22Rv1 (cell line): ENCODE measurements at regions not wholly inside any gene's neighbourhood (a gene's known extent, or its start where the extent isn't known, plus 50 kb on each side); places are given as distances from the start of the nearest gene placed in this dataset.

Source experiments
- H3K27ac ChIP-seq: fragments of 450-650 bp; 2 replicates; pipeline ENCODE4 v1.5.1; 2017
- CTCF ChIP-seq: fragments of 450-650 bp; IDR thresholded peaks from 2 replicates; pipeline ENCODE4 v1.5.1; 2017; ENCODE audit warnings: mild to moderate bottlenecking
- ZFX ChIP-seq: fragments of 450-650 bp; IDR thresholded peaks from 2 replicates; pipeline ENCODE4 v1.6.1; 2017; ENCODE audit warnings: antibody characterized with exemption, borderline replicate concordance

DNA sequence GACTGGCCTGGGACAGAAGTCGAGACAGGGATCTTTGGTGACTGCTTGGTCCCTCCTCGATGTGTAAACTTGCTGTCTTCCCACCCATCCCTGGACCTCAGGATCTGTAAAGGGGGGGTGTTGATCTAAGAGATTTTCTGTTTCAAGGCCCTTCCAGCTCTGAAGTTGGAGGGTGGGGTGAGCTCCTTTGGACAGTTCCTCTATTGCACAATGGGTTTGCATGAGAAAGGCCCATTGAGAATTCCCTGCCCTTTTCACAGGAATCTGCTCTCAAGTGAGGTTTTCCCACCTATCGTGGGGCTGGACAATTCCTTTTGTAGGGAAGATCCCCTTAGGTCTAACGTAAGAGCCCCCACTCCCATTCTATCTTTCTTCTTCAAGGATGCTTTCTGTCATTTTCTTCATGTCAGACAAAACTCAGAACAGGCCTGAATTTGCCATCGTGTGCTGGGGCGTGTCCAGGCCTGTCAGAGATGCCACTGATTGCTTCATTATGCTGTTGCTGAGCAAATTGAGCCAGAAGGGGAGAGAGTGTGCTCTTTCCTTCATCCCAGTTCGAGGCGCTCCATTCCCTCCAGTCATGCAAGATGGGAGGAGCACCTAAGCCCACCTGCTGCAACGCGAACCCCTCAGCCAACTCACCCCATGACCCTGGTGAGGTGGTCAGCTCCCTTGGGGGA is 149.9 kb upstream of the IGSF21 start:
- no peak overlapping the region for H3K27ac ChIP-seq

DNA sequence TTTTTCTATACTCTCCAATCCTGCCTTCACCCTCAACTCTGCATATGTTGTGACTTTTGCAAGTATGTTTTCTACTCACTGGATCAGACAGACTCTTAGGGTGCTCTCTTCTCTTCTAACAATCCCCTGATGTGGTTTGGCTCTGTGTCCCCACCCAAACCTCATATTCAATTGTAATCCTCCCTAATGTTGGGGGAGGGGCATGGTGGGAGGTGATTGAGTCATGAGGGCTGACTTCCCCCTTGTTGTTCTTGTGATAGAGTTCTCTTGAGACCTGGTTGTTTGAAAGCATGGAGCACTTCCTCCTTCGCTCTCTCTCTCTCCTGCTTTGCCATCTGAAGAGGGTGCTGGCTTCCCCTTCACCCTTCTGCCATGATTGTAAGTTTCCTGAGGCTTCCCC is 148.9 kb upstream of the IGSF21 start:
- no peak overlapping the region for H3K27ac ChIP-seq
- no peak for TF ChIP-seq ZFX

More for the DNA sequence above, 149.9 kb upstream of the IGSF21 start:
- TF ChIP-seq CTCF, result no peak
- no peak for TF ChIP-seq ZFX

GRCh38 chr1:17963513-17963912 is 144.1 kb upstream of the IGSF21 start:
- H3K27ac ChIP-seq, result no peak overlapping the region
- TF ChIP-seq ZFX (no peak), CTCF (no peak)

GRCh38 chr1:17965515-17966100 is 142.0 kb upstream of the IGSF21 start:
- no peak overlapping the region for H3K27ac ChIP-seq
- no peak for TF ChIP-seq CTCF
- TF ChIP-seq ZFX, result no peak

- no peak overlapping the region for H3K27ac ChIP-seq
- TF ChIP-seq ZFX, result no peak
- TF ChIP-seq CTCF, result no peak
Measured at GRCh38 chr1:17966341-17966740, 141.3 kb upstream of the IGSF21 start.

DNA sequence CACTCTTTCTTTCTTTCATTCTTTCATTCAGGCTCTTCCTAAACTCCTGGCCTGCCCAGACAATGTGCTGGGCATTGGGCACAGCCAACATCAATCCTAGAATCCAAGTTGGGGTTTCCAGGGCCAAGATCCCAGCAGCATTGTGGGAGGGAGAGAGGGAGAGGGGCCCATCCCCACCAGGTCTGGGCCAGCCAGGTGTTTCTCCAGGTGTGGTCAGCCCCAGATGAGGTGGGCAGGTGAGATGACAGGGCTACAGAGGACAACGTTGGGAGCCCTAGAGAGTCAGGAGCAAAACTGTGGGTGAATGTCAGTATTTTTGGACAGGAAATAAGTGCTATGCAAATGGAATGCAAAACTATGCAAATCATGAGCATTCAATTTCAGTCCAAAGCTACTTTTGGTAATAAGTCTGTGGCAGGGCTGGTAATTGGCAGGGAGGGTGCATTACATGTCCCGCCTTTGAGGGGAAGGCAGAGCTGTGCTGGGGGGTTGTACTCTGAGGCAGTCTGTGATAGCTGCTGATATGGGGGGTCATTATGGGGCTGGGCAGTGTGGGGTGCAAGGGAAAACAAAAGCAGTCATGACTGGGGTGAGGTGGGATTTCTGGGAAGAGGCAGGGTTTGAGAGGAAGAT is 139.9 kb upstream of the IGSF21 start:
- H3K27ac ChIP-seq, result no peak overlapping the region
- TF ChIP-seq CTCF, result no peak
- TF ChIP-seq ZFX, result no peak

- H3K27ac ChIP-seq, result no peak overlapping the region
- TF ChIP-seq CTCF (no peak), ZFX (no peak)
Measured at GRCh38 chr1:17970757-17971156, 136.8 kb upstream of the IGSF21 start.
